ENCODE measurements at regions not wholly inside any gene's neighbourhood (a gene's known extent, or its start where the extent isn't known, plus 50 kb on each side); places are given as distances from the start of the nearest gene placed in this dataset.

DNA sequence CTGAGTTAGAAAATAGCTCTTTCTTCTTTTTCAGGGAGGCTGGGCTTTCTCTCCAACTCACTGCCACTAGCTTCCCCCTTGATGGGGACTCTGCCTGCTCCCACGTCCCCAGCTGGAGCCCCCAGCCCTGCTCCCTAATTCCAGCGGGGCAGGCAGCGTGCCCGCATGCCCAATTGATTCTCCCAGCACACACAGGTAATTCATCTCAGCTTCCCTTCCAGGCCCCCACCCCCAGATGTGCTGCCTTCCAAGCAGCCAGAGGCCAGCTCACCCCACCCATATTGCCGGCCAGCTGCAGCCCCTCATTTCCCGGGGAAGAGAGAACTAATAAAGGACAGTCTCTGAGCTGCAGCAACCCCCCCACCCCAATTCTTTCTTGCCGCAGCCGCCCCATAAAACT, 69.8 kb downstream of the EFNB1 start:
- POLR2A ChIA-PET, result no interaction called here
- no peak for ATAC-seq

GRCh38 chrX:68897118-68897945, 68.5 kb downstream of the EFNB1 start:
- intact Hi-C loops (cut with micrococcal nuclease; ENCODE audit: unreplicated experiment) (no loop called here), in situ Hi-C loops (cut with HindIII; ENCODE audit: low pct_unique_long_range_greater_than_20kb, low sequenced_read_pairs) (no loop called here)
- Histone ChIP-seq H3K4me1 (ENCODE audit: control insufficient read depth, insufficient read depth, low read length) (no peaks in the 10 kb centered on the region), H3K4me3 (ENCODE audit: low read depth in 2 of 2, low read length in 2 of 2) (no peak overlapping the region), H3K36me3 (ENCODE audit: control insufficient read depth, insufficient read depth, low read length) (no peaks in the 10 kb centered on the region), H3K9me3 (ENCODE audit: control insufficient read depth, insufficient read depth, low read depth, low read length) (no peaks in the 10 kb centered on the region), H3K27me3 (ENCODE audit: control insufficient read depth, insufficient read depth, low read length) (no peaks in the 10 kb centered on the region), H3K27ac (ENCODE audit: low read length) (no peak overlapping the region)
- BruUV-seq (replicated peaks), result no TSS peak
- ATAC-seq, result no peak
- TF ChIP-seq REST (IDR thresholded peaks at IDR 0.05; ENCODE audit: insufficient read depth in 1 of 2, low read depth in 2 of 2, low read length in 1 of 2) (no peak), TCF7L2 (IDR thresholded peaks at IDR 0.05; ENCODE audit: low read depth, low read length) (no peak), CTCF (IDR thresholded peaks at IDR 0.05) (no peak), SIN3A (IDR thresholded peaks at IDR 0.05; ENCODE audit: borderline replicate concordance, insufficient read depth, low read depth, low read length) (no peak), POLR2AphosphoS5 (IDR thresholded peaks at IDR 0.05; ENCODE audit: low read depth, low read length) (no peak)
- ChIA-PET POLR2A (interaction anchor here (0.6 kb wide), 1 partner anchor 13 kb away, joined by 3 read pairs; no protein-coding TSS in a partner anchor), CTCF (no interaction called here)
- no peak for DNase-seq (ENCODE audit: low read depth, low spot score)

More for the DNA sequence above, 69.8 kb downstream of the EFNB1 start:
- no peaks in the 10 kb centered on the region for H3K9me3 ChIP-seq (ENCODE audit: control insufficient read depth, insufficient read depth, low read depth, low read length)
- intact Hi-C loops (cut with micrococcal nuclease; ENCODE audit: unreplicated experiment) (no loop called here), in situ Hi-C loops (cut with HindIII; ENCODE audit: low pct_unique_long_range_greater_than_20kb, low sequenced_read_pairs) (no loop called here)
- TF ChIP-seq POLR2AphosphoS5 (IDR thresholded peaks at IDR 0.05; ENCODE audit: low read depth, low read length), result no peak
- no peak for TF ChIP-seq SIN3A (IDR thresholded peaks at IDR 0.05; ENCODE audit: borderline replicate concordance, insufficient read depth, low read depth, low read length)
- TF ChIP-seq TCF7L2 (IDR thresholded peaks at IDR 0.05; ENCODE audit: low read depth, low read length), result no peak
- no peak for TF ChIP-seq REST (IDR thresholded peaks at IDR 0.05; ENCODE audit: insufficient read depth in 1 of 2, low read depth in 2 of 2, low read length in 1 of 2)
- no peak for TF ChIP-seq CTCF (IDR thresholded peaks at IDR 0.05)
- H3K27ac ChIP-seq (ENCODE audit: low read length), result no peak overlapping the region
- no peaks in the 10 kb centered on the region for H3K4me1 ChIP-seq (ENCODE audit: control insufficient read depth, insufficient read depth, low read length)
- BruUV-seq (replicated peaks), result no TSS peak
- H3K4me3 ChIP-seq (ENCODE audit: low read depth in 2 of 2, low read length in 2 of 2), result no peak overlapping the region
- DNase-seq (ENCODE audit: low read depth, low spot score), result no peak
- CTCF ChIA-PET, result no interaction called here
- no peaks in the 10 kb centered on the region for H3K27me3 ChIP-seq (ENCODE audit: control insufficient read depth, insufficient read depth, low read length)
- H3K36me3 ChIP-seq (ENCODE audit: control insufficient read depth, insufficient read depth, low read length), result no peaks in the 10 kb centered on the region
